ENCODE measurements at regions not wholly inside any gene's neighbourhood (a gene's known extent, or its start where the extent isn't known, plus 50 kb on each side); places are given as distances from the start of the nearest gene placed in this dataset.
A peak's percentile ranks its signal among the peaks of the same experiment; 100 is the strongest.

DNA sequence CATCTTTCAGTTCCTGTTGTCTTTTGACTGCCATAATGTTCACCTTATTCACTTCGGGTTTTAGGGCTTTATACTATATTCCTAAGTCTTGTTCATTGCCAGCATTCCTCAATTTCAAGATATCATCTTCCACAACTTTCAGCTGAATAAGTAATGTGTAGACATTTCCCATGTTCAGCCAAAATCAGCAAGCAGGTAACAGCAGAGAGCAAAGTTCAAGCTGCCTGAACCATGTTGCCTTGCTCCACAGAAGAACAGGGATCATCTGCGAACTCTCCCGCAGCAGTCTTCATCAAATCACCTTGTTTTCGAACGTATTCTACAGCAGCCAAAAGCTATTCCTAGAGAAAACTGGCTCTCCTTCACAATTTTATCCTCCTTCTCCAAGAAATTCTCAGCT, 95.3 kb upstream of the CCDC112 start:
- TF ChIP-seq RAD21 (IDR thresholded peaks at IDR 0.05; ENCODE audit: low read depth) = no peak

GRCh38 chr5:115389799-115390382, 93.4 kb upstream of the CCDC112 start:
- peak; percentile 75 for TF ChIP-seq RAD21 (IDR thresholded peaks at IDR 0.05; ENCODE audit: low read depth)
- TF ChIP-seq YY1 (IDR thresholded peaks at IDR 0.05; ENCODE audit: low read depth) = no peak
- TF ChIP-seq CEBPB (IDR thresholded peaks at IDR 0.05) = no peak
- no peak for TF ChIP-seq EP300 (IDR thresholded peaks at IDR 0.05; ENCODE audit: borderline replicate concordance)
- TF ChIP-seq, protein P1, sequence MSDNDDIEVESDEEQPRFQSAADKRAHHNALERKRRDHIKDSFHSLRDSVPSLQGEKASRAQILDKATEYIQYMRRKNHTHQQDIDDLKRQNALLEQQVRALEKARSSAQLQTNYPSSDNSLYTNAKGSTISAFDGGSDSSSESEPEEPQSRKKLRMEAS (IDR thresholded peaks at IDR 0.05) = peak; percentile 24; the same call in 1 of the 2 replicates
- no peak for TF ChIP-seq ZBTB7A (IDR thresholded peaks at IDR 0.05; ENCODE audit: low read depth)
- TF ChIP-seq, protein P2, sequence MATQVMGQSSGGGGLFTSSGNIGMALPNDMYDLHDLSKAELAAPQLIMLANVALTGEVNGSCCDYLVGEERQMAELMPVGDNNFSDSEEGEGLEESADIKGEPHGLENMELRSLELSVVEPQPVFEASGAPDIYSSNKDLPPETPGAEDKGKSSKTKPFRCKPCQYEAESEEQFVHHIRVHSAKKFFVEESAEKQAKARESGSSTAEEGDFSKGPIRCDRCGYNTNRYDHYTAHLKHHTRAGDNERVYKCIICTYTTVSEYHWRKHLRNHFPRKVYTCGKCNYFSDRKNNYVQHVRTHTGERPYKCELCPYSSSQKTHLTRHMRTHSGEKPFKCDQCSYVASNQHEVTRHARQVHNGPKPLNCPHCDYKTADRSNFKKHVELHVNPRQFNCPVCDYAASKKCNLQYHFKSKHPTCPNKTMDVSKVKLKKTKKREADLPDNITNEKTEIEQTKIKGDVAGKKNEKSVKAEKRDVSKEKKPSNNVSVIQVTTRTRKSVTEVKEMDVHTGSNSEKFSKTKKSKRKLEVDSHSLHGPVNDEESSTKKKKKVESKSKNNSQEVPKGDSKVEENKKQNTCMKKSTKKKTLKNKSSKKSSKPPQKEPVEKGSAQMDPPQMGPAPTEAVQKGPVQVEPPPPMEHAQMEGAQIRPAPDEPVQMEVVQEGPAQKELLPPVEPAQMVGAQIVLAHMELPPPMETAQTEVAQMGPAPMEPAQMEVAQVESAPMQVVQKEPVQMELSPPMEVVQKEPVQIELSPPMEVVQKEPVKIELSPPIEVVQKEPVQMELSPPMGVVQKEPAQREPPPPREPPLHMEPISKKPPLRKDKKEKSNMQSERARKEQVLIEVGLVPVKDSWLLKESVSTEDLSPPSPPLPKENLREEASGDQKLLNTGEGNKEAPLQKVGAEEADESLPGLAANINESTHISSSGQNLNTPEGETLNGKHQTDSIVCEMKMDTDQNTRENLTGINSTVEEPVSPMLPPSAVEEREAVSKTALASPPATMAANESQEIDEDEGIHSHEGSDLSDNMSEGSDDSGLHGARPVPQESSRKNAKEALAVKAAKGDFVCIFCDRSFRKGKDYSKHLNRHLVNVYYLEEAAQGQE (IDR thresholded peaks at IDR 0.05; ENCODE audit: low read depth) = 0 out of 2 replicates have a peak, but pooled peaks have one; percentile 8
- TF ChIP-seq NFIC (IDR thresholded peaks at IDR 0.05) = no peak
- no peak for TF ChIP-seq EGR1 (IDR thresholded peaks at IDR 0.05)

- TF ChIP-seq CEBPB (IDR thresholded peaks at IDR 0.05) (no peak), NFIC (IDR thresholded peaks at IDR 0.05) (no peak), FOXM1 (IDR thresholded peaks at IDR 0.05; ENCODE audit: borderline replicate concordance, low read depth) (no peak), TEAD4 (IDR thresholded peaks at IDR 0.05) (no peak), YY1 (IDR thresholded peaks at IDR 0.05; ENCODE audit: low read depth) (no peak), EP300 (IDR thresholded peaks at IDR 0.05; ENCODE audit: borderline replicate concordance) (no peak), TAF1 (IDR thresholded peaks at IDR 0.05; ENCODE audit: low read depth) (no peak), USF1 (IDR thresholded peaks at IDR 0.05) (no peak), RAD21 (IDR thresholded peaks at IDR 0.05; ENCODE audit: low read depth) (no peak), CREB1 (IDR thresholded peaks at IDR 0.05; ENCODE audit: low read depth) (no peak)
- TF ChIP-seq, protein P2 (IDR thresholded peaks at IDR 0.05; ENCODE audit: low read depth) = no peak
Measured at GRCh38 chr5:115389034-115389798, 92.8 kb upstream of the CCDC112 start.

- TF ChIP-seq ZBTB7A (IDR thresholded peaks at IDR 0.05; ENCODE audit: low read depth) (no peak), TCF12 (IDR thresholded peaks at IDR 0.05; ENCODE audit: low read depth) (no peak), NFIC (IDR thresholded peaks at IDR 0.05) (no peak), EGR1 (IDR thresholded peaks at IDR 0.05) (no peak), EP300 (IDR thresholded peaks at IDR 0.05; ENCODE audit: borderline replicate concordance) (no peak), YY1 (IDR thresholded peaks at IDR 0.05; ENCODE audit: low read depth) (no peak), CEBPB (IDR thresholded peaks at IDR 0.05) (no peak), CREB1 (IDR thresholded peaks at IDR 0.05; ENCODE audit: low read depth) (no peak), RAD21 (IDR thresholded peaks at IDR 0.05; ENCODE audit: low read depth) (no peak), TAF1 (IDR thresholded peaks at IDR 0.05; ENCODE audit: low read depth) (no peak), USF1 (IDR thresholded peaks at IDR 0.05) (no peak), FOXM1 (IDR thresholded peaks at IDR 0.05; ENCODE audit: borderline replicate concordance, low read depth) (no peak)
- TF ChIP-seq, protein P1 (IDR thresholded peaks at IDR 0.05) = no peak
- TF ChIP-seq, protein P2 (IDR thresholded peaks at IDR 0.05; ENCODE audit: low read depth) = no peak
Measured at GRCh38 chr5:115388240-115388639, 91.8 kb upstream of the CCDC112 start.

All from Ishikawa (cell line).